ENCODE measurements at regions not wholly inside any gene's neighbourhood (a gene's known extent, or its start where the extent isn't known, plus 50 kb on each side); places are given as distances from the start of the nearest gene placed in this dataset.

GRCh38 chr2:234841321-234842015, 110.3 kb upstream of the SH3BP4 start:
- no peak overlapping the region for H3K4me2 ChIP-seq (ENCODE audit: insufficient read depth, insufficient read length, low read length)
- H3K36me3 Mint-ChIP-seq (ENCODE audit: insufficient read depth in 1 of 3, low read depth in 3 of 3): no peaks in the 10 kb centered on the region
- no peak for DNase-seq
- H3K9me3 Mint-ChIP-seq: no peaks in the 10 kb centered on the region
- no peak overlapping the region for H3K27ac ChIP-seq (ENCODE audit: insufficient read length, low read depth, low read length)
- no peaks in the 10 kb centered on the region for H3K27me3 ChIP-seq (ENCODE audit: insufficient read depth, low read length)
- no peak overlapping the region for H3K27ac Mint-ChIP-seq
- no peak overlapping the region for H2BK20ac ChIP-seq (ENCODE audit: low read depth, low read length, poor library complexity, severe bottlenecking)
- H3K23ac ChIP-seq (ENCODE audit: insufficient read length, low read depth, low read length): no peak overlapping the region
- H3K4me3 Mint-ChIP-seq: no peak overlapping the region
- H4K8ac ChIP-seq (replicated peaks; ENCODE audit: insufficient read length, low read depth, low read length): no peak overlapping the region
- no peak overlapping the region for H2BK5ac ChIP-seq (ENCODE audit: insufficient read length, low read length)
- no peak overlapping the region for H3K4ac ChIP-seq (ENCODE audit: low read depth, low read length)
- no peaks in the 10 kb centered on the region for H3K79me1 ChIP-seq (ENCODE audit: insufficient read depth, low read depth, low read length, poor library complexity, severe bottlenecking)
- H3K23me2 ChIP-seq (ENCODE audit: insufficient read length, low read depth, low read length, poor library complexity, severe bottlenecking): no peaks in the 10 kb centered on the region
- H2BK12ac ChIP-seq (ENCODE audit: insufficient read length, low read depth, low read length): no peak overlapping the region
- no peak for TF ChIP-seq CTCF (conservative IDR thresholded peaks at IDR 0.05)
- no peaks in the 10 kb centered on the region for H3K79me2 ChIP-seq (ENCODE audit: insufficient read depth, low read length)
- peaks cover 4% of the 10 kb centered on the region; the same call in 1 of the 2 replicates for H3K4me1 ChIP-seq (ENCODE audit: insufficient read depth, low read length)
- no peak overlapping the region for H3K14ac ChIP-seq (ENCODE audit: insufficient read depth, low read length)
- no peak overlapping the region for H2BK120ac ChIP-seq (ENCODE audit: low read depth, low read length, poor library complexity, severe bottlenecking)
- peaks cover 18 to 28% of the 10 kb centered on the region in 2 experiments for H3K4me1 Mint-ChIP-seq
- H3K27me3 Mint-ChIP-seq (ENCODE audit: low read depth): no peaks in the 10 kb centered on the region
- H4K20me1 ChIP-seq (ENCODE audit: control insufficient read depth, insufficient read depth, insufficient read length): no peaks in the 10 kb centered on the region
- H3K9ac ChIP-seq (ENCODE audit: extremely low read depth, insufficient read length, low read length): no peak overlapping the region
- H2BK15ac ChIP-seq (ENCODE audit: low read depth, low read length): no peak overlapping the region
- no CpG with 5 or more reads among the region's 6 CpGs for WGBS (ENCODE audit: extremely low coverage, insufficient read length, low lambda C conversion rate)
- no peaks in the 10 kb centered on the region for H3K9me3 ChIP-seq (ENCODE audit: control insufficient read depth, low read depth, low read length)
- no peak overlapping the region for H4K91ac ChIP-seq (ENCODE audit: insufficient read length, low read depth, low read length)
- no peak overlapping the region for H2AFZ ChIP-seq (ENCODE audit: low read length)
- no peak overlapping the region for H4K5ac ChIP-seq (ENCODE audit: insufficient read length, low read depth, low read length)
- H3K18ac ChIP-seq (ENCODE audit: insufficient read length, low read depth, low read length): no peak overlapping the region
- H2AK5ac ChIP-seq (ENCODE audit: insufficient read length, low read length): no peak overlapping the region
- no peak overlapping the region for H3K56ac ChIP-seq (ENCODE audit: insufficient read length, low read depth, low read length)
- no peak overlapping the region for H3T11ph ChIP-seq (ENCODE audit: low read length)
